NCI-H2227 (cell line): ENCODE measurements at regions not wholly inside any gene's neighbourhood (a gene's known extent, or its start where the extent isn't known, plus 50 kb on each side); places are given as distances from the start of the nearest gene placed in this dataset.

Experiments
- DNase-seq: peaks from one replicate; lab custom pipeline; 2025; ENCODE audit not compliant: unreplicated experiment; lab: John Stamatoyannopoulos, UW

DNA sequence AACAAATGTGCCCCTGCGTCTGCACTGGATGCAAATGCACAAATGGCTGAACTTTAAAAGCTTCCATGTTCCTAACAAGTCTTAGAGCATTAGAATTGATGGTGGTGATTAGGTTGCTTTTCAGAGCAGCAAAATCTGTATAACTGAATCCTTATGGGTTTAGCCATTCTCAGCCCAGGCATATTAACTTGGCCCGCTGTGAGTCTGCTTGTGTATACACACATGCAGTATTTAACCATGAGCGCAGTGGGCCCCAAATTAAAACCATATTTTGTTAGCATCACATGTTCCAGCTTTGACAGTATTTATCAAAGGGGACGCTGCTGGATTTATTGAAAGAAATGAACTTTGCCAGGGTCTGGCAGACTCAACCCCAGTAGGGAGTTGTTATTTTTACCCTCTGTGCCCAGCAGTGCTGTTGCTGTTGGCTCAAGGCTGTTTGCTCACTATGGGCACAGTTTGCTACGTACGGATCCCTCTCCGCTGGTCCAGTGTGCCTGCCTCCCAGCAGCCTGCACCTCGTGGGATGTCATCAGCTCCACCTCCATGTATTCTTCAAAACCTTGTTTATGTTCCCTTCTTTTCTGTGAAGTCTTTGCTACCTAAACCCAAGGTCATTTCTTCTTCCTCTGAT, 144.7 kb downstream of the QRSL1 start:
- DNase-seq = no peak

DNA sequence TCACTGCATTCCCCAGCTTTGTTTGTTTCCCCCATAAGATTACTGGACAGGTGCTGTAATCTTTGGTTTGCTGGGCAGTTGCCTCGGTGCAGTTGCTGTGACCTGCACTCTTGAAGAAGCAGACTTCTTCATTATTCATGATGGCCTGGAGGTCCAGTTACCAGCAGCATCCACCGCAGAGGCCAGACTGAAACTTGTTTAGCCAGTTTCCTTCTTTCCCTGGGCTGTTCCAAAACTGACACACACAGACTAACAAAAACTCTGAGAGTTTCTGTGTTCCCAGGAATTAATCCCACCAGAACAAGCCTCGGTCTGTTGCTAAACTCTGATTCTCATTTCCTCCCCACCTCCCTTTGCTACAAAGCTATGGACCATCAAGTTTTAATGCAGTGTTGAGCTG, 144.1 kb downstream of the QRSL1 start:
- DNase-seq = no peak

DNA sequence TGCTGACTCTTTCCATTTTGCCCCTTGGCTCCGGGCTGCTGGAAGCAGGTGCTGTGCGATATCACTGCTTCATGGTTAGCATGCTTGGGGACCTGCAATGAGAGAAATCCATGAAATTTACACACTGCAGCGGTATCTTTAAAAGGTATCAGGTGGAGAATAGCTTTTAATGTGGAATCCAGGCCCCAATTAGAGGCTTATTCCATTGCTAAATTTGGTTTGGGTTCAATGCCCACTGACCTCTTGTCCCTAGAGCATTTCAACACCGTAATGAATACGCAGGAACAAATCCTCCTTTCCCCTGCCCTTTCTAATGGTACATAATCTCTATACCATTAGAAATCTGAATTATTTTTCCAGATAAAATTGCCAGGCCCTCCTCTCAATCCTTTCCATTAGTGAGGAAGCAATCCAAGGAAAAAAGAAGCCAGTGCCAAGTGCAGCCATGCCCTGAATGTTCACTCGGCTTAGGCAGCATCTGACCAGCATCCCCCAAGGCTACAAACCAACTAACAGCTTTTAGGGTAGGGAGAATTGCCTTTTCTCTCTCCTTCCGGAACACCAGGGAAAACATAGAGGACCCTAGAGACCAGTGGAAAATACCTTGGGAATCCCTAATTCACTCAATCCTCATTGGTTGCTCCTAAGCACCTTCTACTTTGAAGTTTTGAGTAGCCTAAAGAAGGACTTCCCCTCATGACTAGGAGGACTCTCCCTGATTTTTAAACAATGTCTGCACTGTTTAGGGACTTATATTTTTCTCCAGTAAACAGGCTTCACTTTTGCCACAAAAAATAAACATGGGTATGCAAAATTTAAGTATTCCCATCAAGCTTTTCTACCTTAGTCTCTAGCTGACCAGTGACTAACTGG, 143.1 kb downstream of the QRSL1 start:
- peak; percentile 39 for DNase-seq

DNA sequence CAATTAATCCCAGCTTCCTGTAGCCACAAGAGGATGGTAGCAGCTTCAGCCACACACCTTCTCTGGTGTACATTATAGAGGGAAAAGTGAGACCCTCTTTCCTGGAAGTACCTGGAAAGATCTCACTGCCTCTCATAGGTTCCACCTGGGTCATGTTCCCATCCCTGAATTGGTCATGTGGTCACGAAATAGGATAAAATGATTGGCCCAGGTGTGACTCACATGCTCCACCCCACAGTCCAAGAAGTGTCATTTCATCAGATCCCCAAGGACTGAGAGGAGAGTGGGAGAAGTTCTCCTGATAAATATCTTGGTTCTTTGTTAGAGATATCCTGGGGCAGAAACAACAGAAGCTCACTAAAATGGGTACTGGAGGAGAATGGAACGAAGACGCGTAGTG, 142.4 kb downstream of the QRSL1 start:
- DNase-seq = no peak

DNA sequence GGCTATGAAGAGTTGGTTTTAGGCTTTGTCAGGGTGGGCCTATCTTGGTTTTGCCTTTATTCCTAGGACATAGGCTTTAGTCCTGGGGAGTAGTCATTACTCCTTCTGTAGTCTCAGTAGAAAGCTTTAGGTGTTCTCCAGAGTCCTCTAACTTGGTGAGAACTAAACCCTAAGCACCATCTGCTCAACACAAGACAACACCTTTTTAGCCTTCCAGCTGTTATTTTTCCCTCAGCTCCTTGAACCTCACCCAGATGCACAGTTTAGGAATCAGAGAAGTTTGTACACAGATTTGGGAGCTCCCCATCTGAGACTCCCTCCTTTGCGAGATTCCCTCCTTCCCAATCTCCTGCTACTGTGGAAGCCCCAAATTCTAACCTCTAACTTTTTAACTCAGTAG, 141.3 kb downstream of the QRSL1 start:
- no peak for DNase-seq

DNA sequence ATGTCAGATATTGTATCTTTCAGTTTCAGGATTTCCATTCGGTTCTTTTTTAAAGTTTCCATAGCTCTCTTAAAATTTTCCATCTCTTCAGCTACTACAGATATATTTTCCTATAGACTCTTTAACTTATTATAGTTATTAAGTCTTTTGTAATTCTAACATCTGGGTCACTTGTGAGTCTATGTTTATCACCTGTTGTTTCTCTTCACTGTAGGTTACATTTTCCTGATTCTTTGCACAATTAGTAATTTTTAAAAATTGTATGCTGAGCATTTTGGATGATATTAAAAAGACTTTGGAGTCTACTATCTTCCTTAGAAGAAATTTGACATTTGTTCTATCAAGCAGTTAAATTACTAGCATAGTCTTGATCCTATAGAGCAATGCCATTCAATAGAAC, 140.7 kb downstream of the QRSL1 start:
- no peak for DNase-seq

DNA sequence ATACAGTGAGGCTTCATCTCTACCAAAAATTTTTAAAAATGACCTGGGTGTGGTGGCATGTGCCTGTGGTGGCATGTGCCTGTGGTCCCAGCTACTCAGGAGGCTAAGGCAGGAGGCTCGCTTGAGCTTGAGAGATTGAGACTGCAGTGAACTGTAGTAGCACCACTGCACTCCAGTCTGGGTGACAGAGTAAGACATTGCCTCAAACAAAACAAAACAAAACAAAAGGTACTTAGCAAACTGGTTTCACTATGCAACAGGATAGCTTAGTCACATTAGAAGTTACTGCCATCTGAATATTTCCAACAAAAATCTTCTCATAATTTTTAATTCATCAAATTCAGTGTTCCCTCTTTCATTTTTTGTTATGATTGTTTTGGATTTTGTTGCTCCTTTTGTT, 137.9 kb downstream of the QRSL1 start:
- DNase-seq = no peak

DNA sequence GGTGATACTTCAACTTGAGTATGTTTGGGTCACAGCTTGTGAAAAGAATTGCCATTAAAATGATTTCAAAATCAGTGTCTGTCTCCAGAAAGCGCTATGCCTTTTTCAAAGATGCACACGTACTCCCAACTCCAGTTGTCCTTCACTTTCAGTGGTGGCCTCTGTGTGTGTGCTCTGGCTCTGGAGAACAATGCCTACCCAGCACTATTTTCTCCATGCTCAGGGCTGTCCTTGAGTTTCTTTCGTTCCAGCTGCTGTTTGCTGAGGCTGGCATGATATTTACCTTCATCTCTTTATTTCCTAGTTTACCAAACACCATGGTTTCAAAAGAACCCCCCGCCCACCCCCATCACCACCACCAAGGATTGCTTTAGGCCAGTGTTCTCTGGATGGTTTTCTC, 136.8 kb downstream of the QRSL1 start:
- DNase-seq = no peak

DNA sequence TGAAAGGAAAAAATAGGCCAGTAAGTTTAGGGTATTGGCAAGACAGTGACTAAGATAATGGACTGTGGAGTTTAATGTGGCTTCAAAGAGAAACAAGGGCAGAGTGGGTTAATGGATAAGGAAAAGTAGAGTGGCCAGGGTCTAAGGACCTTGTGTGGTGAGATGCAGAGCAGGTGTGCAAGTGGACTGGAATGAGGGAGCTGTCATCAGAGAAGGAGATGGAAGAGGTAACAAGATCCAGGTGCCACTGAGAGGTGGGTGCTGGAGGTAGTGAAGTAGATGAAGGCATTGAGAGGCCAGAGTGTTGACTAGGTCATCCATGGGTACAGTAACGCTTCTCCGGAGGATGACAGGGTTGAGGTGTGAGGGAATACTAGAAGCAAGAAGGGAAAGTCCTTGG, 136.1 kb downstream of the QRSL1 start:
- no peak for DNase-seq

DNA sequence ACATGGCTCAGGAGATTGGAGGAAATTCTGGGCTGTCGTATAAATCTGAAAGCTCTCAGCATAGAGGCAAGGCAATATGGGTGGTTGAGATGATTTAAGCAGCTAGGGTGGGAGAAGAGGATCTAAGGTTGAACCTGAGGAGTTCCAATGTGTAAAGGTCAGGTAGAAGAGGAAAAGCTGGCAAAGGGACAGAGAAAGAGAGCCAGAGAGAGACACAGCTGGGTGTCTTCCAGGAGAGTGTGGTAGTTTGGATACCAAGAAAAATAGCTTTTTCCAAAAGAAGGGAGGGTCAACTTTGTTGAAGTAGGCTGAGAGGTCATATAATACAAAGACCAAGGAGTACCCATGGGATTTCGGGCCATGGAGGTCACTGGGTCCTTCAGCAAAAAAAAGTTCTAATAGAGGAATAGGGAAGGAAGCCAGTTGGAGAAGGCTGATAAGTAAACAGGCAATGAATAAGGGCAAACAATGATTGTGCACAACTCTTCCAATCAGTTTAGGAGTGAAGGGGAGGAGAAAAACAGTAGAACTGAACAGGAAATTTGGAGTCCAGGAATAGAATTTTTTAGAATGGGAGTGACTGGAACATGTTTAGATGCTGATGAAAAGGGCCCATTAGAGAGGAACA, 135.1 kb downstream of the QRSL1 start:
- DNase-seq = no peak

DNA sequence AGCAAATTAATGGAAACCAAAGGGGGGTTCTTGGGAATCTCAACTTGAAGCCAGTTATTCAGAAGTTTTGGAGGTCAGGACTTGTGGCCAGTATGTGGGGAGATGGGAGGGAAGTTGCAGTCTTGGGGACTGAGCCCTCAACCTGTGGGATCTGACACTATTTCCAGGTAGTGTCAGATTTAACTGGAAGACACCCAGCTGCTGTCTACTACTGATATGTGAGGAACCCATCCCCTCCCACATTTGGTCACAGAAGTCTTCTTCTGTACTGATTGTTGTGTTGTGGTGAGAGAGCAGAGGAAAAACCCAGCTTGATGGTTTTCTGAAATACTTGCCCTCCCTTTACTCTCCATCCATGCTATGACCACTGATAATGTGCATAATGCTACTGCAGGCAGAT, 134.0 kb downstream of the QRSL1 start:
- DNase-seq = no peak

DNA sequence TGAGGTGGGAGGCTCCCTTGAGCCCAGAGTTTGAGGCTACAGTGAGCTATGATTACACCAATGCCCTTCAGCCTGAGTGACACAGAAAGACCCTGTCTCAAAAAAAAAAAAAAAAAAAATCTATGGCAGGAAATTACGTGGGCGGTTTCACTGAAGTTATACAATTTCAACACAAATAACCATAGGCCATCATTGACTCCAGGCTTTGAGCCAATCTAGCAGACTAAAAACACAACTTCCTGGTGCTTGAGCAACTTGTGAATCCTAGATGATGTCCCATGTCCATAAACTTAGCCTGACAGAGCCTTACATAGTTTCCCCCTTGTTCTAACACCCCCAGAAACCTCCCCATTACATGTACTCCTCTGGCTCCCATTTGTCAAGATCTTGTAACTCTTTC, 131.8 kb downstream of the QRSL1 start:
- DNase-seq = no peak

DNA sequence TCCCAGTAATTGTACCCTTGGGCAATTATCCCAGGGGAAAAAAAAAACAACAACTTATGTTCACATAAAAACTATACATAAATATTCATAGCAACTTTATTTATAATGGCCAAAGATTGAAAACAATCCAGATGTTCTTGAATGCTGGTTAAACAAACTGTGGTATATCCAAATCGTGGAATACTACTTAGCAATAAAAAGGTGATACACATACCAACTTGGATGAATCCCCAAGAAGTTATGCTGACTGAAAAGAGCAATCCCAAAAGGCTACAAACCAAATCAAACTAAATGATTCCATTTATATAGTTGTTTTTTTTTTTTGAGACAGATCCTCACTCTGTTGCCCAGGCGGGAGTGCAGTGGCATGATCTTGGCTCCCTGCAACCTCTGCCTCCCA, 129.7 kb downstream of the QRSL1 start:
- DNase-seq = no peak

DNA sequence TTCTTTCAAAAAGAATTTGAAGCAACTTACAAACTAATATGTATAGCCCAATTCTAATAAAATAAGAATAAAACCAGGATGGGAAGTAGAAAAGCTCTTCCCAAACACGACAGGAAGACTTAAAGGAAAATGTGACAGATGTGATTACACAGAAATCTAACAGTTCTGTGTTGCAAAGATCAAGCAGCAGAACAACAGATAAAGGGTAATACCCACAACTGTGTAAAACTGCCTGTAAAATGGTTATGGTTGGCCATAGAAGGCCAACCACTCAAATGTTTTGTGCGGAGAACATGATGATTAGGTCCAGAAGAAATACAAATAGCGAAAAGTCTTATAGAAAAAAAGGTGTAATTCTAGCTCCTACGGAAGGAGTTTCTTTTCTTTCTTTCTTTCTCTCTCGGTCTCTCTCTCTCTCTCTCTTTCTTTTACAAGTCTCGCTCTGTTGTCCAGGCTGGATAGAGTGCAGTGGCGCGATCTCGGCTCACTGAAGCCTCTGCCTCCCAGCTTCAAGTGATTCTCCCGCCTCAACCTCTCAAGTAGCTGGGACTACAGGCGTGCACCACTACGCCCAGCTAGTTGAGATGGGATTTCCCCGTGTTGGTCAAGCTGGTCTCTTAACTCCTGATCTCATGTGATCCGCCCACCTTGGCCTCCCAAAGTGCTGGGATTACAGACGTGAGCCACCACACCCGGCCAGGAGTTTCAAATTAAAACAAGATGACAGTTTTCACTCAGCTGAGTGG, 128.5 kb downstream of the QRSL1 start:
- DNase-seq = peak; percentile 4

DNA sequence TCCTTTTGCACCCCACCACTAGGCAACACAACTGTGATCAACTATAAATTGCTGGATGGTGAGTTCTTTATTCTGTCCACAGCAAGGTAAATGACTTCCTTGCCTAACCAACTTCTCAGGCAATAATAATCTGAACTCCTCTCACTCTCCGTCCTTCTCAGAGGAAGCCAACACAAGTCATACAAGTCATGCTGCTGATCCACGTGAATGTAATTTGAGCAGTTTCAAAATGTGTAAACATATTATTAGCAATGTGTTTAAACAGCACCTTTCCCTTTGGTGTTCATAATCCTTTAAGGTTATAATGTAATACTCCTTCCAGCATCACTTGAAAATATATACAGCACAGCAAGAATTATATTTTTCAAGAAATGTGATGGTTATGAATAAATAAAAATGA, 127.9 kb downstream of the QRSL1 start:
- DNase-seq = peak; percentile 22

DNA sequence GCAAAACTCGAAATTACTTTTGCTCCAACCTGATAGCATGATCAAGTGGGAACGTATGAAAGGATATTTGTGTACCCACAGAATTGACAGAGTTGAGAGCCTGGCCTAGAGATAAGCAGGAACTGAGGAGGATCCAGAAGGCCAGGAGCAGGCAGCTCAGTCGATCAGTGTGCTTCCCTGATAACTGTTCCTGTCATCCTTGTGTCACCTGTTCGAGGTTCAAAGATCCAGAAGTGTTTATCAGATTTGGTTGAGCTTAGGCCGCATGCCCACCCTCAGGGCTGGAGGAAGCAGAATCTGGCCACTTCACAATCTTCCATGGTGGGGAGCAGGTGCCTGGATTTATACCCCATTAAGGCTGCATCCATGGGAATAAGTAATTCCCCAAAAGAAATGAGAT, 124.8 kb downstream of the QRSL1 start:
- DNase-seq = no peak

DNA sequence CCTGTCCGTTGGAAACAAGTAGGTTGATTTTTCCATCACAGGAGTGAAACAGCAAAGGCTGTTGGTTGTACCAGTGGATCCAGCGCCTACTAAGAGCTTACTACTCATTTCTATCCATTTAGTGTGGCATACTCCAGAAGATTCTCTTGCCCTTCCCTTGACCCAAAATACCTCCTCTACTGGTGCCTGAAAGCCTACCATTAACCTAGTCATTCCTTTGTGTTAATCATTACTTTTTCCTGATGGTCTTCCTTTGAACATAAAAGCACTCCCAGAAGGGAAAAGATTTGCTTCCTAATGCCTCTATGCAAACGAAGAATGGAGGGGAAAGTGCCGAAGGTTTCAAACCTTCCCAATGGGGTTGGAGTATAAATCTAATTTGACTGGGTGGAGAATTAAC, 123.3 kb downstream of the QRSL1 start:
- no peak for DNase-seq

DNA sequence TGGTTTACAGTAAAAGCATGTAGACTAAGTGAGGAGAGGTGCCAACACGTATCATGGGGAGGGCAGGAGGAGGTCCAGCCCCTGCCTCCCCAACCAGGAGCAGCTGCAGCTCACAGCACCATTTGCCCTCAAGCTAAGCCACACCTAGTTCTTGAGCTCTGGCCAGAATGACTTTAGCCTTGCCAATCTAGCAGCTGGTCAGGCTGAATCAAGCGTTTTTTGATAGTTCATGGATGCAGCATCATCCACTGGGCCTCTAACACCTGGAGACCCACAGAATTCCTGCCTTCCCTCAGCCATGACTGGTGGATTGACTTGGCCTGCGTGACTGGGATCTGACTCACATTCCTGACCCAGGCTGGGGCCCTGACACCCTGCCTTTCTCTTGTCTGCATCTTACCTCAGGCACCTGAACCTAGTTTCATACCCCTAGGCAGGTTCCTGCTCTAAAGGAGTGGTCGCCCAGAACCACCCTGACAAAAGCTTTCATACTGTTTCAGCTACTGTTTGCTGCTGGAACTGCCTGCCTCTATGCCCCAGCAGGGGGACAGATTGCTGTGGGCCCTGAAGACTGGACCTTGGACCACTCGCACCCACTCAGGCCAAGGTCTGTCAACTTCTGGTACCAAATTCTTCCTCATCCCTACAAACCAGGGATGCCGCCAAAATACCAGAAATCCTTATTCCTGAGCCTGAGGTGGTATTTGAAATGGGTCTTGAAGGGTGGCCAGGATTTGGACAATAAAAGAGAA, 122.3 kb downstream of the QRSL1 start:
- DNase-seq = no peak

DNA sequence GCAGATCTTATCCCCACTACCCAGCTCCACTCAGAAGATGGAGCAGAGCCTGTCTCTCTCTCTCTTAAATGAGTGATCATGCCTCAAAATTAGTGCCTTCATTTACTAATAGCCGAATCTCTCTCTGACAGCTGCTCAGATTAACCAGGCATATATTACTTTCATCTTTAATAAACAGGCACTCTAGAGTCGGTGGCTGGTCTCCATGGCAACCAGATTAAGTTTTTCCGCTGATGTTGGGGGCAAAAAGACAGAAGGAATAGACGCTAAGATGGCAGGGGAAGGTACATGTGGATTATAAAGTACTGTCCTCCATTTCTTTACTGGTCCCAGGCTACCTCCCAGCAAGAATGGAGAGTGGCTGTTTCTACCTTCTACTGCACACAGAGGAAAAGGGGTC, 121.6 kb downstream of the QRSL1 start:
- DNase-seq = no peak

DNA sequence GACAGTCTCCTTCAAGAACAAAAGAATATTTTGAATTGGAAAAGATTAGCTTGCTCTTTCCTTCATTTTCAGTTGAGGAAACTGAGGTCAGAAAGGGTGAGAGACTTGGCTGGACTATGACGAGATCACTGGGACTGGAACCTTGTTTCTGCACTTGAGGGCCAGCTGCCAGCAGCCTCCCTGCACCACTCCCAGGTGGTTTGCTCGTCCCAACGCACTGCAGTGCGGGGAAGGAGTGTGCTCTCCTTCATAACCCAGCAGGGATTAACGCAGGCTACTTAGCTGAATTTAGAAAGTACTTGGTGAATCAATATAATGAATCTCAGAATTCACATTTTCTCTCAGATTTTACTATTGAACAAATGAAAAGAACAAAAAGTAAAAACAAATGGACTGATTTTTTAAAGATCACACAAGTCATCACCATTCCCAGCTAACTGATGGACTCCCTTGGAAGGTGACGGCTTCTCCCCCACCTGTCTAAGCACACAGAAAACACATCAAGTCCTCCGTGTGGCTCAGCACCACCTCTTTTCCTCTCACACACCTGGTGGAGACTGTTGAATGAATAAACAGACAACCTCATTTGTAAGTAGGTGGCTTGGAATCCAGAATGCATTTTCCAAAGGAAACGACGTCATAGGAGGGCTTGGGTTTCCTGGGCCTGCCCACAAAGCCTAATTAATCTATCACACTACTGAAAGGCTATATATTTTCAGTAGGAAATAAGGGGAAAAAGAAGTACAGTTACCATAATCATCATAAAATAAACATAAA, 121.0 kb downstream of the QRSL1 start:
- DNase-seq = no peak
